A549 (cell line): ENCODE measurements at regions not wholly inside any gene's neighbourhood (a gene's known extent, or its start where the extent isn't known, plus 50 kb on each side); places are given as distances from the start of the nearest gene placed in this dataset.

Experiments used
- ATAC-seq, 2 experiments: fragments of 200-7000 bp in 1 of 2; fragments of >200 bp in 1 of 2; cut with Nextera tagmentation in 1 of 2; cut with Tn5 transposase in 1 of 2; 3 replicates each; pipeline versions ENCODE4 v1.8.0 to v1.9.1; 2018 to 2020; ENCODE audit warnings: mild to moderate bottlenecking in 1 of 2, moderate library complexity in 1 of 2
- CTCF ChIA-PET: fragments of 300-600 bp; sonication (Branson Sonifier 250); formaldehyde crosslinking; extraction: SDS; loops from one replicate; lab custom pipeline; 2021; ENCODE audit warnings: antibody characterized with exemption, inconsistent platforms; lab: Yijun Ruan, JAX
- POLR2A ChIA-PET: fragments of 350-600 bp; formaldehyde crosslinking; extraction: SDS; loops from one replicate; lab custom pipeline; 2021; ENCODE audit warnings: antibody characterized with exemption, inconsistent platforms; lab: Yijun Ruan, JAX
- DNase-seq, 2 experiments: peaks; one replicate each; pipeline versions ENCODE4 v3.0.0 to v3.0.0-alpha.2; 2011 to 2016; ENCODE audit warnings: low read depth in 1 of 2, low spot score in 1 of 2
- FAIRE-seq: peaks from 2 replicates; lab custom pipeline; 2011; peaks lifted over from hg19 to GRCh38; lab: Jason Lieb, UNC
- H3K27ac ChIP-seq, 2 experiments: fragments of >200 bp; sonication (Bioruptor Twin); formaldehyde crosslinking; 3 replicates each; pipeline ENCODE4 v1.5.1; 2016 to 2017
- H3K4me1 ChIP-seq: fragments of >200 bp; sonication (Bioruptor Twin); formaldehyde crosslinking; 3 replicates; pipeline ENCODE4 v1.6.1; 2016
- H3K4me2 ChIP-seq: fragments of >200 bp; sonication (Bioruptor Twin); formaldehyde crosslinking; 3 replicates; pipeline ENCODE4 v1.6.1; 2016
- H3K4me3 ChIP-seq: fragments of >200 bp; sonication (Bioruptor Twin); formaldehyde crosslinking; 3 replicates; pipeline ENCODE4 v1.5.1; 2016
- H3K9me3 ChIP-seq: fragments of >200 bp; sonication (Bioruptor Twin); formaldehyde crosslinking; 3 replicates; pipeline ENCODE4 v1.6.1; 2016
- ATOH8 ChIP-seq: fragments of 250-450 bp; sonication (Bioruptor Pico); IDR thresholded peaks from 2 replicates; pipeline ENCODE4 v1.5.0; 2020; ENCODE audit warnings: low read depth, mild to moderate bottlenecking, moderate library complexity
- BCL3 ChIP-seq: fragments of >200 bp; sonication (Bioruptor Twin); formaldehyde crosslinking; IDR thresholded peaks from 3 replicates; pipeline ENCODE4 v1.6.1; 2016
- BHLHE40 ChIP-seq: IDR thresholded peaks from 2 replicates; pipeline ENCODE4 v1.6.1; 2012; ENCODE audit warnings: low read depth, low read length, inconsistent platforms
- CBX2 ChIP-seq: fragments of 200-600 bp; sonication (generic); IDR thresholded peaks from 2 replicates; pipeline ENCODE4 v1.6.1; 2016; ENCODE audit warnings: low read depth, mild to moderate bottlenecking, borderline replicate concordance
- CBX8 ChIP-seq: fragments of 200-600 bp; sonication (generic); IDR thresholded peaks from 2 replicates; pipeline ENCODE4 v1.6.1; 2016
- CHD4 ChIP-seq: fragments of 200-600 bp; sonication (generic); IDR thresholded peaks from 2 replicates; pipeline ENCODE4 v1.6.1; 2016; ENCODE audit warnings: antibody characterized with exemption, mild to moderate bottlenecking, borderline replicate concordance
- EHF ChIP-seq: fragments of 250-450 bp; sonication (Bioruptor Pico); IDR thresholded peaks from 2 replicates; pipeline ENCODE4 v1.5.0; 2020; ENCODE audit warnings: mild to moderate bottlenecking
- GATA3 ChIP-seq: IDR thresholded peaks from 2 replicates; pipeline ENCODE4 v1.6.1; 2012; ENCODE audit warnings: borderline replicate concordance
- HEYL ChIP-seq: fragments of 250-450 bp; sonication (Bioruptor Pico); IDR thresholded peaks from 2 replicates; pipeline ENCODE4 v1.8.0; 2021; ENCODE audit warnings: mild to moderate bottlenecking, moderate library complexity
- HOXA7 ChIP-seq: fragments of 250-450 bp; sonication (Bioruptor Pico); IDR thresholded peaks from 2 replicates; pipeline ENCODE4 v1.5.0; 2020; ENCODE audit warnings: mild to moderate bottlenecking, moderate library complexity
- JUN ChIP-seq, 2 experiments: fragments of >200 bp; sonication (Bioruptor Twin); formaldehyde crosslinking; IDR thresholded peaks; 2 replicates in 1 of 2; 3 replicates in 1 of 2; pipeline ENCODE4 v1.6.1; 2016 to 2017
- KDM1A ChIP-seq: fragments of 200-600 bp; sonication (generic); IDR thresholded peaks from 2 replicates; pipeline ENCODE4 v1.6.1; 2016; ENCODE audit warnings: low read depth, mild to moderate bottlenecking
- KDM5A ChIP-seq: fragments of 200-600 bp; sonication (generic); IDR thresholded peaks from 2 replicates; pipeline ENCODE4 v1.6.1; 2016; ENCODE audit warnings: antibody characterized with exemption, mild to moderate bottlenecking
- MAFK ChIP-seq: fragments of 450-650 bp; IDR thresholded peaks from 2 replicates; pipeline ENCODE4 v1.6.1; 2014; ENCODE audit not compliant: partially characterized antibody
- NPAS2 ChIP-seq: fragments of 250-450 bp; sonication (Bioruptor Pico); IDR thresholded peaks from 2 replicates; pipeline ENCODE4 v1.8.0; 2022; ENCODE audit warnings: mild to moderate bottlenecking, moderate library complexity, borderline replicate concordance
- POLR2AphosphoS2 ChIP-seq: conservative IDR thresholded peaks from 2 replicates; pipeline ENCODE4 v1.6.1; 2012; ENCODE audit warnings: low read length, improper control_type of control experiment, inconsistent platforms
- RCOR1 ChIP-seq: fragments of 150-350 bp; IDR thresholded peaks from 2 replicates; pipeline ENCODE4 v1.6.1; 2014; ENCODE audit warnings: antibody characterized with exemption, low read length, low read depth
- RNF2 ChIP-seq: fragments of 200-600 bp; sonication (generic); IDR thresholded peaks from 2 replicates; pipeline ENCODE4 v1.6.1; 2016; ENCODE audit warnings: low read depth, mild to moderate bottlenecking, antibody characterized with exemption, moderate library complexity, borderline replicate concordance
- SREBF2 ChIP-seq: fragments of 450-650 bp; IDR thresholded peaks from 2 replicates; pipeline ENCODE4 v1.6.1; 2014; ENCODE audit warnings: mild to moderate bottlenecking, moderate library complexity
- TFCP2L1 ChIP-seq: fragments of 250-450 bp; sonication (Bioruptor Pico); IDR thresholded peaks from 2 replicates; pipeline ENCODE4 v1.5.0; 2021; ENCODE audit warnings: mild to moderate bottlenecking
- ZC3H11A ChIP-seq: fragments of 450-650 bp; IDR thresholded peaks from 2 replicates; pipeline ENCODE4 v1.6.1; 2014; ENCODE audit warnings: antibody characterized with exemption, mild to moderate bottlenecking
- WGBS: methylation state at CpG from one replicate; pipeline ENCODE4 v1.1.6; 2017; ENCODE audit errors: missing lambda C conversion rate; 5-methylcytosine and 5-hydroxymethylcytosine counted together
- TF ChIP-seq, protein P1 (sequence below): fragments of 150-350 bp; IDR thresholded peaks from 2 replicates; pipeline ENCODE4 v1.6.1; 2014; ENCODE audit warnings: low read depth, mild to moderate bottlenecking, low read length
- TF ChIP-seq, protein P2 (sequence below): IDR thresholded peaks from 2 replicates; pipeline ENCODE4 v1.6.1; 2012; ENCODE audit warnings: low read depth, borderline replicate concordance
- TF ChIP-seq, protein P3 (sequence below): IDR thresholded peaks from 2 replicates; pipeline ENCODE4 v1.6.1; 2012
- TF ChIP-seq, protein P4 (sequence below): fragments of 200-600 bp; sonication (generic); IDR thresholded peaks from 2 replicates; pipeline ENCODE4 v1.6.1; 2016; ENCODE audit warnings: antibody characterized with exemption, mild to moderate bottlenecking, moderate library complexity

GRCh38 chr6:44504301-44504791 is 116.8 kb downstream of the CDC5L start:
- CTCF ChIA-PET: interaction anchor here (3.7 kb wide), 1 partner anchor 29 kb away, joined by 18 read pairs; no protein-coding TSS in a partner anchor
- Histone ChIP-seq H3K4me2 (no peak overlapping the region), H3K9me3 (no peaks in the 10 kb centered on the region), H3K4me3 (no peak overlapping the region), H3K27ac (no peak overlapping the region), H3K4me1 (no peaks in the 10 kb centered on the region)
- TF ChIP-seq RNF2 (no peak), EHF (CRISPR knock-in tag) (no peak), CHD4 (no peak), ZC3H11A (no peak), HEYL (CRISPR knock-in tag) (no peak)
- FAIRE-seq (no peak), DNase-seq (no peak), ATAC-seq (no peak)
- POLR2A ChIA-PET: no interaction called here
- WGBS: 43% methylated on average over 5 of the region's 5 CpGs

DNA sequence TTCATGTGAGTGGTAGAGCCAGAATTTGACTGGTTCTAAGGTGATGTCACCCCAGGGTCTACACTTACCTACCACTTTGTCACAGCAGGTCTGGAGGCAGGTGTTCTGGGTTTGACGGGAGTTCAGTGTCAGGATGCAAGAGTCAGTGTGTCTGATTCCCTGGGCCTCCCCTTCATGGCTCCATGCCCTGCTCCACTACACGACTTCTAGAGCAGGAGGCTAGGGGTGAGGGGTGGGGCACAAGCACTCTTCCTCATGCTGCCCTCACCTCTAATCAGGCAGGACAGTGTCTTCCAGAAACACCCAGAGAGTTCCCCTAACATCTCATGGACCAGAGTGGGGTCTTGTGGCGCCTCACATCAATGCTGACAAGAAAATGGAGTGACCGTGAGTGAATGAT is 118.2 kb downstream of the CDC5L start:
- CTCF ChIA-PET: interaction anchor here (0.8 kb wide), 1 partner anchor 11 kb away, joined by 3 read pairs; no protein-coding TSS in a partner anchor
- H3K9me3 ChIP-seq: no peaks in the 10 kb centered on the region
- no peak for TF ChIP-seq CBX8
- TF ChIP-seq ATOH8 (CRISPR knock-in tag): no peak
- TF ChIP-seq, protein P1, sequence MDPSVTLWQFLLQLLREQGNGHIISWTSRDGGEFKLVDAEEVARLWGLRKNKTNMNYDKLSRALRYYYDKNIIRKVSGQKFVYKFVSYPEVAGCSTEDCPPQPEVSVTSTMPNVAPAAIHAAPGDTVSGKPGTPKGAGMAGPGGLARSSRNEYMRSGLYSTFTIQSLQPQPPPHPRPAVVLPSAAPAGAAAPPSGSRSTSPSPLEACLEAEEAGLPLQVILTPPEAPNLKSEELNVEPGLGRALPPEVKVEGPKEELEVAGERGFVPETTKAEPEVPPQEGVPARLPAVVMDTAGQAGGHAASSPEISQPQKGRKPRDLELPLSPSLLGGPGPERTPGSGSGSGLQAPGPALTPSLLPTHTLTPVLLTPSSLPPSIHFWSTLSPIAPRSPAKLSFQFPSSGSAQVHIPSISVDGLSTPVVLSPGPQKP: no peak
- no peak for TF ChIP-seq ZC3H11A
- TF ChIP-seq KDM5A: no peak
- no peak for TF ChIP-seq TFCP2L1 (CRISPR knock-in tag)
- TF ChIP-seq MAFK: no peak
- TF ChIP-seq RCOR1: no peak
- TF ChIP-seq NPAS2 (CRISPR knock-in tag): no peak
- no peak for TF ChIP-seq CBX2
- no peak for TF ChIP-seq HOXA7 (CRISPR knock-in tag)
- TF ChIP-seq, protein P2, sequence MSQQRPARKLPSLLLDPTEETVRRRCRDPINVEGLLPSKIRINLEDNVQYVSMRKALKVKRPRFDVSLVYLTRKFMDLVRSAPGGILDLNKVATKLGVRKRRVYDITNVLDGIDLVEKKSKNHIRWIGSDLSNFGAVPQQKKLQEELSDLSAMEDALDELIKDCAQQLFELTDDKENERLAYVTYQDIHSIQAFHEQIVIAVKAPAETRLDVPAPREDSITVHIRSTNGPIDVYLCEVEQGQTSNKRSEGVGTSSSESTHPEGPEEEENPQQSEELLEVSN: no peak
- TF ChIP-seq, all 56 proteins: peak for 0
- 43% methylated on average over 4 of the region's 4 CpGs for WGBS
- no peak for DNase-seq
- Histone ChIP-seq H3K4me1 (no peaks in the 10 kb centered on the region), H3K4me2 (no peak overlapping the region), H3K27ac (no peak overlapping the region), H3K4me3 (no peak overlapping the region)
- no peak for FAIRE-seq
- POLR2A ChIA-PET: no interaction called here
- ATAC-seq: no peak

DNA sequence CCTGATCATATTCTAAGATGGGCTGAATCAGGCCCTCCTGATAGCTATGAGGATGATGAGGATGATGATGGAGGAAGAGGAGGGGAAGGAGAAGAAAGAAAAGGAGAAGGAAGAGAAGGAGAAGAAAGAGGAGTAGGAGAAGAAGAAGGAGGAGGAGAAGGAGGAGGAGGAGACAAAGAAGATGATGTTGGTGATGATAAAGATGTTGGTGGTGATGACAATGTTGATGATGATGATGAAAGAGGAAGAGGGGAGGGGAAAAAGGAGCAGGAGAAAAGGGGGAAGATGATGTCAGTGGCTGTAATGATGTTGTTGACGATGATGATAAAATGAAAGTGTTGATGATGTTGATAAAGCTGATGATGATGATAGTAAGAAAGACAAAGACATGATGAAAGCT is 119.5 kb downstream of the CDC5L start:
- H3K4me3 ChIP-seq: no peak overlapping the region
- WGBS: 19% methylated on average over 1 of the region's 1 CpG
- FAIRE-seq (no peak), DNase-seq (no peak)
- H3K27ac ChIP-seq: no peak overlapping the region
- TF ChIP-seq GATA3: no peak
- TF ChIP-seq MAFK: no peak
- TF ChIP-seq, protein P3, sequence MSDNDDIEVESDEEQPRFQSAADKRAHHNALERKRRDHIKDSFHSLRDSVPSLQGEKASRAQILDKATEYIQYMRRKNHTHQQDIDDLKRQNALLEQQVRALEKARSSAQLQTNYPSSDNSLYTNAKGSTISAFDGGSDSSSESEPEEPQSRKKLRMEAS: no peak
- TF ChIP-seq JUN (IDR thresholded peaks at IDR 0.05): no peak
- no peak for TF ChIP-seq NPAS2 (CRISPR knock-in tag)
- no peak for TF ChIP-seq SREBF2
- TF ChIP-seq BHLHE40: no peak
- TF ChIP-seq, protein P4, sequence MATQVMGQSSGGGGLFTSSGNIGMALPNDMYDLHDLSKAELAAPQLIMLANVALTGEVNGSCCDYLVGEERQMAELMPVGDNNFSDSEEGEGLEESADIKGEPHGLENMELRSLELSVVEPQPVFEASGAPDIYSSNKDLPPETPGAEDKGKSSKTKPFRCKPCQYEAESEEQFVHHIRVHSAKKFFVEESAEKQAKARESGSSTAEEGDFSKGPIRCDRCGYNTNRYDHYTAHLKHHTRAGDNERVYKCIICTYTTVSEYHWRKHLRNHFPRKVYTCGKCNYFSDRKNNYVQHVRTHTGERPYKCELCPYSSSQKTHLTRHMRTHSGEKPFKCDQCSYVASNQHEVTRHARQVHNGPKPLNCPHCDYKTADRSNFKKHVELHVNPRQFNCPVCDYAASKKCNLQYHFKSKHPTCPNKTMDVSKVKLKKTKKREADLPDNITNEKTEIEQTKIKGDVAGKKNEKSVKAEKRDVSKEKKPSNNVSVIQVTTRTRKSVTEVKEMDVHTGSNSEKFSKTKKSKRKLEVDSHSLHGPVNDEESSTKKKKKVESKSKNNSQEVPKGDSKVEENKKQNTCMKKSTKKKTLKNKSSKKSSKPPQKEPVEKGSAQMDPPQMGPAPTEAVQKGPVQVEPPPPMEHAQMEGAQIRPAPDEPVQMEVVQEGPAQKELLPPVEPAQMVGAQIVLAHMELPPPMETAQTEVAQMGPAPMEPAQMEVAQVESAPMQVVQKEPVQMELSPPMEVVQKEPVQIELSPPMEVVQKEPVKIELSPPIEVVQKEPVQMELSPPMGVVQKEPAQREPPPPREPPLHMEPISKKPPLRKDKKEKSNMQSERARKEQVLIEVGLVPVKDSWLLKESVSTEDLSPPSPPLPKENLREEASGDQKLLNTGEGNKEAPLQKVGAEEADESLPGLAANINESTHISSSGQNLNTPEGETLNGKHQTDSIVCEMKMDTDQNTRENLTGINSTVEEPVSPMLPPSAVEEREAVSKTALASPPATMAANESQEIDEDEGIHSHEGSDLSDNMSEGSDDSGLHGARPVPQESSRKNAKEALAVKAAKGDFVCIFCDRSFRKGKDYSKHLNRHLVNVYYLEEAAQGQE: no peak
- TF ChIP-seq ZC3H11A: no peak
- TF ChIP-seq BCL3: no peak
- no peak for TF ChIP-seq POLR2AphosphoS2
- no peak for TF ChIP-seq KDM1A
- TF ChIP-seq EHF (CRISPR knock-in tag): no peak
- TF ChIP-seq, all 56 proteins: peak for 0
- H3K4me1 ChIP-seq: no peaks in the 10 kb centered on the region
- ATAC-seq: no peak
- ChIA-PET CTCF (interaction anchor here (0.8 to 1.2 kb wide), 2 partner anchors 8 to 37 kb away, joined by 3 read pairs; no protein-coding TSS in a partner anchor), POLR2A (no interaction called here)
- H3K4me2 ChIP-seq: no peak overlapping the region
- H3K9me3 ChIP-seq: no peaks in the 10 kb centered on the region
